Spleen (tissue), 7 donors: ENCODE measurements at regions not wholly inside any gene's neighbourhood (a gene's known extent, or its start where the extent isn't known, plus 50 kb on each side); places are given as distances from the start of the nearest gene placed in this dataset.

ENCODE experiments used
- CTCF ChIP-seq, 11 experiments: fragments of 200-600 bp in 7 of 11; fragments of 450-650 bp in 4 of 11; sonication (generic) in 4 of 11; IDR thresholded peaks in 8 of 11; conservative IDR thresholded peaks in 3 of 11; 1 replicate in 7 of 11; 2 replicates in 4 of 11; pipeline versions ENCODE4 v1.4.0 to v1.8.0; 2016 to 2021; ENCODE audit warnings: antibody characterized with exemption in 11 of 11, inconsistent platforms in 4 of 11, mild to moderate bottlenecking in 1 of 11
- POLR2A ChIP-seq, 3 donors: fragments of 450-650 bp; IDR thresholded peaks; one replicate each; pipeline ENCODE4 v1.5.1; 2017; ENCODE audit warnings: antibody characterized with exemption in 3 of 3, mild to moderate bottlenecking in 1 of 3
- donor health status: DM: no; HTN: no; CAD: no; lungs with moderate emphysema.
- donor health status: DM: no; HTN: no; CAD: no.
- donor health status: DM: no; HTN: no; CAD: no.

GRCh38 chr4:159758061-159758460, 655.2 kb downstream of the RAPGEF2 start:
- TF ChIP-seq POLR2A (IDR thresholded peaks at IDR 0.05), result no peak
- no peak for TF ChIP-seq CTCF (IDR thresholded peaks at IDR 0.05 in 8 of 11, conservative IDR thresholded peaks at IDR 0.05 in 3 of 11)
